CD14-positive monocyte (primary cell): ENCODE measurements at regions not wholly inside any gene's neighbourhood (a gene's known extent, or its start where the extent isn't known, plus 50 kb on each side); places are given as distances from the start of the nearest gene placed in this dataset.
A peak's percentile ranks its signal among the peaks of the same experiment; 100 is the strongest.

Experiments used
- DNase-seq, 3 donors: peaks; one replicate each; pipeline ENCODE4 v3.0.0-alpha.2; 2011 to 2022
- H2AFZ ChIP-seq: 2 replicates; pipeline ENCODE4 v1.6.0; 2012; ENCODE audit warnings: mild to moderate bottlenecking, low read depth, low read length, inconsistent platforms; ENCODE audit not compliant: insufficient read depth, poor library complexity, severe bottlenecking
- H3K27ac ChIP-seq, 2 donors: 1 replicate in 1 of 2; 2 replicates in 1 of 2; pipeline ENCODE4 v1.5.1; 2012 to 2013; ENCODE audit warnings: low read length in 2 of 2, control low read depth in 1 of 2, inconsistent platforms in 1 of 2, low read depth in 1 of 2, mild to moderate bottlenecking in 1 of 2
- H3K27me3 ChIP-seq, 2 donors: one replicate each; pipeline versions ENCODE4 v1.6.0 to v1.6.1; 2011 to 2013; ENCODE audit warnings: low read length in 2 of 2; ENCODE audit not compliant: control insufficient read depth in 2 of 2, insufficient read depth in 2 of 2
- H3K36me3 ChIP-seq, 2 donors: replicated peaks in 1 of 2; 1 replicate in 1 of 2; 2 replicates in 1 of 2; pipeline versions ENCODE4 v1.5.1 to v1.6.1; 2012 to 2013; ENCODE audit warnings: low read length in 2 of 2, control low read depth in 1 of 2, inconsistent platforms in 1 of 2, mild to moderate bottlenecking in 1 of 2; ENCODE audit not compliant: insufficient read depth in 2 of 2, control insufficient read depth in 1 of 2
- H3K4me1 ChIP-seq, 2 donors: 1 replicate in 1 of 2; 2 replicates in 1 of 2; pipeline versions ENCODE4 v1.5.1 to v1.6.1; 2012 to 2013; ENCODE audit warnings: low read length in 2 of 2, control low read depth in 1 of 2, inconsistent platforms in 1 of 2, mild to moderate bottlenecking in 1 of 2, moderate library complexity in 1 of 2; ENCODE audit not compliant: insufficient read depth in 2 of 2, control insufficient read depth in 1 of 2
- H3K4me2 ChIP-seq: replicated peaks from 2 replicates; pipeline ENCODE3; 2012; ENCODE audit warnings: low read length, moderate library complexity, mild to moderate bottlenecking; ENCODE audit not compliant: poor library complexity, severe bottlenecking; ENCODE audit errors: extremely low read depth
- H3K4me3 ChIP-seq, 3 experiments: fragments of 200-600 bp in 1 of 3; sonication (generic) in 1 of 3; replicated peaks in 1 of 3; 1 replicate in 2 of 3; 2 replicates in 1 of 3; pipeline ENCODE4 v1.5.1; 2011 to 2013; ENCODE audit warnings: low read length in 3 of 3, mild to moderate bottlenecking in 3 of 3, control low read depth in 2 of 3, low read depth in 2 of 3, inconsistent platforms in 1 of 3, moderate library complexity in 1 of 3
- H3K79me2 ChIP-seq: 2 replicates; pipeline ENCODE4 v1.6.0; 2012; ENCODE audit warnings: mild to moderate bottlenecking, control low read depth, inconsistent platforms, low read length, moderate library complexity; ENCODE audit not compliant: insufficient read depth
- H3K9ac ChIP-seq: 2 replicates; pipeline ENCODE4 v1.6.0; 2017; ENCODE audit warnings: low read length, mild to moderate bottlenecking; ENCODE audit not compliant: insufficient read depth, poor library complexity, severe bottlenecking
- H3K9me3 ChIP-seq, 2 donors: replicated peaks in 1 of 2; 1 replicate in 1 of 2; 2 replicates in 1 of 2; pipeline versions ENCODE4 v1.5.1 to v1.6.1; 2012 to 2013; ENCODE audit warnings: low read length in 2 of 2, control low read depth in 1 of 2; ENCODE audit not compliant: control insufficient read depth in 1 of 2, insufficient read depth in 1 of 2
- H4K20me1 ChIP-seq: 2 replicates; pipeline ENCODE4 v1.6.0; 2012; ENCODE audit warnings: mild to moderate bottlenecking, low read length, control low read depth, moderate library complexity; ENCODE audit not compliant: insufficient read depth
- H3K27ac Mint-ChIP-seq, 7 donors: one replicate each; pipeline ENCODE4 v1.8.0; 2020; ENCODE audit warnings: mild to moderate bottlenecking in 7 of 7, mixed read lengths in 7 of 7, moderate library complexity in 6 of 7, inconsistent platforms in 2 of 7
- H3K27me3 Mint-ChIP-seq, 3 donors: one replicate each; pipeline ENCODE4 v1.8.0; 2021 to 2022; ENCODE audit warnings: low read depth in 3 of 3, mild to moderate bottlenecking in 3 of 3, mixed read lengths in 3 of 3, moderate library complexity in 3 of 3, inconsistent platforms in 1 of 3
- H3K36me3 Mint-ChIP-seq, 2 donors: one replicate each; pipeline ENCODE4 v1.8.0; 2020; ENCODE audit warnings: mixed read lengths in 2 of 2, inconsistent platforms in 1 of 2, mild to moderate bottlenecking in 1 of 2
- H3K4me1 Mint-ChIP-seq: one replicate; pipeline ENCODE4 v1.8.0; 2020; ENCODE audit warnings: mild to moderate bottlenecking, mixed read lengths
- H3K4me3 Mint-ChIP-seq, 2 donors: one replicate each; pipeline ENCODE4 v1.8.0; 2020; ENCODE audit warnings: mild to moderate bottlenecking in 2 of 2, mixed read lengths in 2 of 2, moderate library complexity in 1 of 2
- H3K9me3 Mint-ChIP-seq, 7 donors: one replicate each; pipeline ENCODE4 v1.8.0; 2020 to 2022; ENCODE audit warnings: mixed read lengths in 7 of 7, mild to moderate bottlenecking in 6 of 7, moderate library complexity in 6 of 7, inconsistent platforms in 2 of 7
- WGBS: methylation state at CpG from one replicate; pipeline ENCODE4 v1.1.5; 2013; ENCODE audit warnings: missing lambda C conversion rate; ENCODE audit not compliant: insufficient coverage; 5-methylcytosine and 5-hydroxymethylcytosine counted together
- intact Hi-C, 2 donors: fragments of 100-400 bp; cut with micrococcal nuclease; formaldehyde crosslinking; loops; one replicate each; pipeline versions ENCODE4 v1.15.0 to v1.15.1; 2023
- TF ChIP-seq, protein P1 (sequence below): fragments of 200-600 bp; IDR thresholded peaks from one replicate; pipeline ENCODE4 v1.8.0; 2022; ENCODE audit warnings: antibody characterized with exemption, mild to moderate bottlenecking

DNA sequence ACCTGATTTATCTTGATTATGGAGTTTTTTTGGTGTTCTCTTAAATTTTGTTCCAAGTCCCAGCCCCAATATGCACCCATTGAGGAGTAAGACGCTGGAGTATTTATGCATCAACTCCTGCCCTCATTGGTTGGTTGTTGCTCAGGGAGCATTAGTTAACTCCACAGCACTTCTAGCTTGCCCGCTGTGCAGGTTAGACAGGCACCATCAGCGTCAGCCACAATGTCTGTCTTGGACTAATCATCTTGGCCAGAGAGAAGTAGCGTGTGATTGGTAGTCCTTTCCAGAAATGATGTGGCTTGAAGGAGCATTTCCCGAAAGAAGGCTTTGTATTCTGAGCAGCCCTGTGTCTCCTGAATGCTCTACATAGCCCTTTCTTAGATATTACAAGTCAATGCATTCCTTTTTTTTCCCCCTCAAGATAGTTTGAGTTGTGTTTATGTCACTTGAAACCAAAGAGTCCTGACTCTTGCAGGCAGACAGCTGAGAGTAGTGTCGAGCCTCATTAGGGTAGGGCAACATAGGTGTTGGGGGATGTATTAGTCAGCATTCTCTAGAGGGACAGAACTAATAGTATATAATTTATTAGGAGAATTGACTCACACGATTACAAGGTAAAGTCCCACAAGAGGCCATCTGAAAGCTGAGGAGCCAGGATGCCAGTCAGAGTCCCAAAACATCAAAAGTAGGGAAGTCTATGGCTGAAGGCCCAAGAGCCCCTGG is 94.6 kb upstream of the RCN1 start:
- no peak overlapping the region for H3K4me2 ChIP-seq
- Mint-ChIP-seq H3K27me3 (peaks cover 2 to 6% (median 5%) of the 10 kb centered on the region in 3 donors), H3K4me3 (no peak overlapping the region), H3K27ac (no peak overlapping the region), H3K9me3 (peaks cover 0 to 3% (median 0%) of the 10 kb centered on the region in 7 donors), H3K4me1 (peaks cover 2% of the 10 kb centered on the region), H3K36me3 (no peaks in the 10 kb centered on the region)
- H3K79me2 ChIP-seq = no peaks in the 10 kb centered on the region
- no peaks in the 10 kb centered on the region for H3K9me3 ChIP-seq
- DNase-seq = no peak
- no peaks in the 10 kb centered on the region for H3K27me3 ChIP-seq
- TF ChIP-seq, protein P1, sequence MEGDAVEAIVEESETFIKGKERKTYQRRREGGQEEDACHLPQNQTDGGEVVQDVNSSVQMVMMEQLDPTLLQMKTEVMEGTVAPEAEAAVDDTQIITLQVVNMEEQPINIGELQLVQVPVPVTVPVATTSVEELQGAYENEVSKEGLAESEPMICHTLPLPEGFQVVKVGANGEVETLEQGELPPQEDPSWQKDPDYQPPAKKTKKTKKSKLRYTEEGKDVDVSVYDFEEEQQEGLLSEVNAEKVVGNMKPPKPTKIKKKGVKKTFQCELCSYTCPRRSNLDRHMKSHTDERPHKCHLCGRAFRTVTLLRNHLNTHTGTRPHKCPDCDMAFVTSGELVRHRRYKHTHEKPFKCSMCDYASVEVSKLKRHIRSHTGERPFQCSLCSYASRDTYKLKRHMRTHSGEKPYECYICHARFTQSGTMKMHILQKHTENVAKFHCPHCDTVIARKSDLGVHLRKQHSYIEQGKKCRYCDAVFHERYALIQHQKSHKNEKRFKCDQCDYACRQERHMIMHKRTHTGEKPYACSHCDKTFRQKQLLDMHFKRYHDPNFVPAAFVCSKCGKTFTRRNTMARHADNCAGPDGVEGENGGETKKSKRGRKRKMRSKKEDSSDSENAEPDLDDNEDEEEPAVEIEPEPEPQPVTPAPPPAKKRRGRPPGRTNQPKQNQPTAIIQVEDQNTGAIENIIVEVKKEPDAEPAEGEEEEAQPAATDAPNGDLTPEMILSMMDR = no peak
- H4K20me1 ChIP-seq = no peaks in the 10 kb centered on the region
- no peak overlapping the region for H3K4me3 ChIP-seq
- H3K9ac ChIP-seq = no peak overlapping the region
- no peak overlapping the region for H2AFZ ChIP-seq
- H3K36me3 ChIP-seq = no peaks in the 10 kb centered on the region
- WGBS = 90% methylated on average over 2 of the region's 7 CpGs
- no peaks in the 10 kb centered on the region for H3K4me1 ChIP-seq
- intact Hi-C loops = no loop called here
- no peak overlapping the region for H3K27ac ChIP-seq

DNA sequence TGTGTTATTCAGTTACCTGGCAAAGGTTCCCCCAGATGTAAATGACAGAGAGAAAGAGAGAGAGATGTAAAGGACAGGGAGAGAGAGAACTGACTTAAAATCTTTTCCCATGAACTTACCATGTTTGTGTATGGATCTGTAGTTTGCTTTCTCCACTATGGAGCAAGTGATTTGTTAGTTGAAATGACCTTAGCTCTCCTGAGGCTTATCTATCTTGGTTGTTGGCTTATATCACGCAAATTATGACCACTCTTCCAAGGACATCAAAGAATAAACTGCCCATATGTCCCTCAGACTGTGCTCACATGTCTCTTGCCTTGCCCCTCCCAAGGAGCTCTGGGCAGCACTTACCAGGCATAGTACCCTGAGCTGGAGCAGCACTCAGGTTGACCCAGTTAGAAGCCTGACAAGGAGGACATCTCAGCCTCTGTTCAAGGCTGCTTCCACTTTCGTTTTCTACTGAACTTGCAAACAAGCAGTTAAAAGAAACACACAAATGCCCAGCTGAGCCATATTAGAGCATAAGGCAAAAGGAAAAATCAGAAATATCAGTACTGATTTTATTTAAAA is 95.3 kb upstream of the RCN1 start:
- Histone ChIP-seq H3K27me3 (peaks cover under 1 to 1% of the 10 kb centered on the region in 2 donors), H3K79me2 (no peaks in the 10 kb centered on the region), H3K4me3 (no peak overlapping the region), H3K4me2 (no peak overlapping the region), H2AFZ (no peak overlapping the region), H3K36me3 (no peaks in the 10 kb centered on the region), H3K27ac (no peak overlapping the region), H4K20me1 (no peaks in the 10 kb centered on the region), H3K9ac (no peak overlapping the region), H3K9me3 (no peaks in the 10 kb centered on the region), H3K4me1 (no peaks in the 10 kb centered on the region)
- Mint-ChIP-seq H3K9me3 (peaks cover 0 to 3% (median 0%) of the 10 kb centered on the region in 7 donors), H3K27me3 (peaks cover 2 to 11% (median 8%) of the 10 kb centered on the region in 3 donors), H3K4me3 (peak overlapping the region in 1 of 2 donors; percentile 2), H3K4me1 (peaks cover 2% of the 10 kb centered on the region), H3K27ac (no peak overlapping the region), H3K36me3 (no peaks in the 10 kb centered on the region)
- DNase-seq = no peak
- TF ChIP-seq, protein P1 = no peak
- intact Hi-C loops = no loop called here
- 100% methylated on average over 1 of the region's 2 CpGs for WGBS
